Left ventricle myocardium inferior (tissue), 1 donor: ENCODE measurements at regions not wholly inside any gene's neighbourhood (a gene's known extent, or its start where the extent isn't known, plus 50 kb on each side); places are given as distances from the start of the nearest gene placed in this dataset.

Source experiments
- DNase-seq: peaks from one replicate; pipeline ENCODE4 v3.0.0-alpha.2; 2020
- H3K27ac ChIP-seq: fragments of 200-600 bp; replicated peaks from 2 replicates; pipeline ENCODE4 v1.8.0; 2021
- H3K27me3 ChIP-seq: fragments of 200-600 bp; 2 replicates; pipeline ENCODE4 v1.8.0; 2021; ENCODE audit warnings: low read depth
- H3K36me3 ChIP-seq: fragments of 200-600 bp; 2 replicates; pipeline ENCODE4 v1.8.0; 2021
- H3K4me1 ChIP-seq: fragments of 200-600 bp; 2 replicates; pipeline ENCODE4 v1.8.0; 2021
- H3K4me3 ChIP-seq: fragments of 200-600 bp; 2 replicates; pipeline ENCODE4 v1.8.0; 2021; ENCODE audit warnings: mild to moderate bottlenecking, moderate library complexity
- H3K9me3 ChIP-seq: fragments of 200-600 bp; replicated peaks from 2 replicates; pipeline ENCODE4 v1.8.0; 2021
- intact Hi-C: fragments of 100-400 bp; cut with micrococcal nuclease; formaldehyde crosslinking; loops from one replicate; pipeline ENCODE4 v1.11.0; 2022
- TF ChIP-seq, protein P1 (sequence below): fragments of 200-600 bp; IDR thresholded peaks from 2 replicates; pipeline ENCODE4 v1.8.0; 2021; ENCODE audit warnings: antibody characterized with exemption, mild to moderate bottlenecking, borderline replicate concordance
- donor health status: DM: no; HTN: yes; CAD: no; lungs with severe emphysema.

DNA sequence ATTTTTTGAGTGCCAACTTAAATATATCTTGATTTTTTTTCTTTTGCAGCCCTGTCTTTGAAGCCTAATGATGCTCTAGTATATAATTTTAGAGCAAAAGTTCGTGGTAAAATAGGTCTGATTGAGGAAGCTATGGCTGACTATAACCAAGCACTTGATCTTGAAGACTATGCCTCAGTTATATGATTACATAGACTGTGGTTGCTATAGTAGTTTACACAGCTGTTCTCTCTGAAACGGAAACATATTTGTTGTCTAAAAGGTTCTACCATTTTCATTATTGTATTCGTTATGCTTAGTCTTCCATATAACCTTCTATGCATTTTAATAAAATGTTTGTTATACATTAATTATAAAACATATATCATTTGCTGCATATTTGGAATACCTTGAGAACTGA is 246.7 kb downstream of the TTC6 start:
- H3K27ac ChIP-seq, result no peak overlapping the region
- intact Hi-C loops, result no loop called here
- TF ChIP-seq, protein P1, sequence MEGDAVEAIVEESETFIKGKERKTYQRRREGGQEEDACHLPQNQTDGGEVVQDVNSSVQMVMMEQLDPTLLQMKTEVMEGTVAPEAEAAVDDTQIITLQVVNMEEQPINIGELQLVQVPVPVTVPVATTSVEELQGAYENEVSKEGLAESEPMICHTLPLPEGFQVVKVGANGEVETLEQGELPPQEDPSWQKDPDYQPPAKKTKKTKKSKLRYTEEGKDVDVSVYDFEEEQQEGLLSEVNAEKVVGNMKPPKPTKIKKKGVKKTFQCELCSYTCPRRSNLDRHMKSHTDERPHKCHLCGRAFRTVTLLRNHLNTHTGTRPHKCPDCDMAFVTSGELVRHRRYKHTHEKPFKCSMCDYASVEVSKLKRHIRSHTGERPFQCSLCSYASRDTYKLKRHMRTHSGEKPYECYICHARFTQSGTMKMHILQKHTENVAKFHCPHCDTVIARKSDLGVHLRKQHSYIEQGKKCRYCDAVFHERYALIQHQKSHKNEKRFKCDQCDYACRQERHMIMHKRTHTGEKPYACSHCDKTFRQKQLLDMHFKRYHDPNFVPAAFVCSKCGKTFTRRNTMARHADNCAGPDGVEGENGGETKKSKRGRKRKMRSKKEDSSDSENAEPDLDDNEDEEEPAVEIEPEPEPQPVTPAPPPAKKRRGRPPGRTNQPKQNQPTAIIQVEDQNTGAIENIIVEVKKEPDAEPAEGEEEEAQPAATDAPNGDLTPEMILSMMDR, result no peak
- no peak overlapping the region for H3K4me3 ChIP-seq
- H3K4me1 ChIP-seq, result no peaks in the 10 kb centered on the region
- peaks cover 26% of the 10 kb centered on the region for H3K9me3 ChIP-seq
- no peaks in the 10 kb centered on the region for H3K27me3 ChIP-seq
- no peaks in the 10 kb centered on the region for H3K36me3 ChIP-seq
- DNase-seq, result no peak

DNA sequence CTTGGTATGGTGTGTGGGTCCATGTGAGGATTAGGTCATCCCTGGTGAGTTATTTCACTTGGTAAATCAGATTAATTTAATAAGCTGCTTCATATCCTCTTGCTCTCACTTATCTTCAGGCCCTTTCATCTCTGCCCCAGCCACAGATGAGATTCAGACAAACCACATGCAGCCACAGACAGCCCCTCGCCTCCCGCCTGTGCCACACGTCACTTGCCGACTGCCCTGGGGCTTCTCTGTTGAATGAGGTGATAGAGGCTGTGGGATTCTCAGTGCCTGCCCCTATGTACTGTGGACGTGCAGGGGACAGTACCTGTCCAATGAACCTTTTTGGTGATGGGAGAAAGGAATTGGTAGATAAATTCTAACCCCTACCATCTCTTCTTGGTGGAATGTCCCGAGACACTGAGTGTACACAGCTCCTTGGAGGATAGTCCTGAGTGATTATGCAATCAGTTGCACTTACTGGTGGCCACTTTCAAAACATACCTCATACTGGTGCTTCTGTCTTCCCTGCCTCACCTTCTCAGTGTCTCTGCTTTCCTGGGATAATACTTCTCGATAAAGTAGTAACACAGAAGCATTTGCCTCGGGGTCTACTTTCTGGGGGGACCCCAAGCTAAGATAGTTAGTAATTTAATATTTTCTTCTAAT is 248.7 kb downstream of the TTC6 start:
- Histone ChIP-seq H3K9me3 (peaks cover 6% of the 10 kb centered on the region), H3K4me1 (no peaks in the 10 kb centered on the region), H3K27ac (no peak overlapping the region), H3K36me3 (no peaks in the 10 kb centered on the region), H3K27me3 (peaks cover 6% of the 10 kb centered on the region), H3K4me3 (no peak overlapping the region)
- TF ChIP-seq, protein P1, result no peak
- intact Hi-C loops, result no loop called here
- DNase-seq, result no peak

DNA sequence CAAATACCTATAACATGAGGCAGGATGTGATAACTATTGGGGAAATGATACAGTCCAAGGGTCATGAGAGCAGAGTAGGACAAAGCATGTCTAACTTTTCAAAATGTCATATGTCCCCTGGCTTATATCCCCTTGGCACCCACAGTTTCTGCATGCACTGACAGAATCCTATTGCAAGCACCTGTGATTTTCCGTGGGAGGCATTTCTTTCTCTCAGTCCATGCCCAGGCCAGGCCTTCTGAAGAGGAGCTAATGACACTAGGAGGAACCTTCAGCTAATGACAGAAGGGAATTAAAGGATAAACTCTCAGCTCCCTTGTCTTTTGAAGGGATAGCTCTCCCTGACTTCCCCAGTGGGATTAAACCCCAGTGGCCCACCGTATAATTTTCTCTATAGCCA is 249.2 kb downstream of the TTC6 start:
- H3K9me3 ChIP-seq, result peaks cover under 1% of the 10 kb centered on the region
- no peaks in the 10 kb centered on the region for H3K4me1 ChIP-seq
- TF ChIP-seq, protein P1, result no peak
- no peaks in the 10 kb centered on the region for H3K36me3 ChIP-seq
- H3K27me3 ChIP-seq, result peaks cover 10% of the 10 kb centered on the region
- no peak for DNase-seq
- intact Hi-C loops, result no loop called here
- H3K4me3 ChIP-seq, result no peak overlapping the region
- no peak overlapping the region for H3K27ac ChIP-seq

DNA sequence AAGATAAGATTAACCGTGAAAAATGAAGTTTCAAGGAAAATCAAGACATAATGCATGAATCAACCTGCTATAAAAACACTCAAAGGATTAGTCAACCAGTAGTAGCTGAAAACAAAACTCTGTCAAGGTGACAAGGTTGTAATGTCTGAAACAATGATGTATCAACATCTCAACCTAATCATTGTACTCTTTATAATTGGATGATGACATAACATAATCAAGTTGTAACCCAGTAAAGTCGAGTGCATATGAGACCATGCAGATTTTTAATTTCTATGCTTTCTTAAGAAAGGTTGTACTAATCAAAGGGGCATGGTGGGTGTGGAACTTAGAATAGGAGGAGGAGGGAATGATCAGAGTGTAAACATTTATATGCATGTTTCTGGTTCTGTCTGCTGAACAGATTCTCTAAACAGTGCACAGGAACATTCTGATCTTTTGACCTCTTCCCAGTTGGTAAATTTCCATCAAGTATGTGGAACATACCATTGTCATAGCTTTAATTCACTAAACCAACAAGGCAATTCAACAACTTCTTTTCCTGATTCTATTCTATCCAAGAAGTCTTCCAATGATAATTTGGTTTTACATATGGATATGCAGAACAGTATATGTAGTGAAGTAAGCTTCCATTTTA is 253.7 kb downstream of the TTC6 start:
- H3K36me3 ChIP-seq, result no peaks in the 10 kb centered on the region

DNA sequence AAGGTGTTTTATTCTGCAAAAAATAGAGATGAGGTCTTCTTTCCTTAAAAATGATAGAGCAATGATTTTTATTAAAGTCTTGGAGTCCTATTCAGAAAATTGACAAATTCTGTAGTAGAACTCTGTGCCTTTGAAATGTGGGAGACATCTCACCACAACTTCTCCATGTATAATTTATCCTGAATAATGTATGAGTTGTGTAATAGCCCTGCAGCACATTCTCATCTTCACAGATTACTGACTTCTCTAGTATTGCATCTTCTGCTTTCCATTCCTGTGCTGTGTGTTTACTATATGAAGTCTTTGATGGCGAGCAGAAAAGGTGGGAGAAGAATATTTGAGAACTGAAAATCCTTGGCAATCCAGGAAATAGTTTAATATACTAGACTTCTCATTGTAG is 255.6 kb downstream of the TTC6 start:
- DNase-seq, result no peak
- intact Hi-C loops, result no loop called here
- Histone ChIP-seq H3K27me3 (peaks cover 10% of the 10 kb centered on the region), H3K9me3 (no peaks in the 10 kb centered on the region), H3K27ac (no peak overlapping the region), H3K36me3 (no peaks in the 10 kb centered on the region), H3K4me3 (no peak overlapping the region), H3K4me1 (no peaks in the 10 kb centered on the region)
- TF ChIP-seq, protein P1, result no peak

More for the DNA sequence above, 253.7 kb downstream of the TTC6 start:
- H3K4me1 ChIP-seq, result no peaks in the 10 kb centered on the region
- TF ChIP-seq, protein P1, result no peak
- H3K27me3 ChIP-seq, result peaks cover 10% of the 10 kb centered on the region
- no peak overlapping the region for H3K27ac ChIP-seq
- intact Hi-C loops, result no loop called here
- no peaks in the 10 kb centered on the region for H3K9me3 ChIP-seq
- DNase-seq, result no peak
- no peak overlapping the region for H3K4me3 ChIP-seq
